GM12878 (cell line): ENCODE measurements at regions not wholly inside any gene's neighbourhood (a gene's known extent, or its start where the extent isn't known, plus 50 kb on each side); places are given as distances from the start of the nearest gene placed in this dataset.

Source experiments
- ATAC-seq: fragments of 200-7000 bp; cut with Tn5 transposase; 3 replicates; pipeline ENCODE4 v1.9.1; 2020; ENCODE audit warnings: mild to moderate bottlenecking, moderate library complexity
- BruUV-seq: library from RNA; stranded (reverse); fragments of 400-500 nt; replicated peaks from 2 replicates; lab custom pipeline; 2021; lab: Mats Ljungman, UMichigan
- CTCF ChIA-PET: fragments of 300-600 bp; sonication (Branson Sonifier 250); formaldehyde crosslinking; extraction: SDS; loops from one replicate; lab custom pipeline; 2021; ENCODE audit warnings: inconsistent platforms; lab: Yijun Ruan, JAX
- POLR2A ChIA-PET: fragments of 350-600 bp; formaldehyde crosslinking; extraction: SDS; loops from one replicate; lab custom pipeline; 2021; ENCODE audit warnings: inconsistent platforms; lab: Charles Lee
- RAD21 ChIA-PET: fragments of 300-600 bp; sonication (Branson Sonifier 250); formaldehyde crosslinking; loops from one replicate; lab custom pipeline; 2023; ENCODE audit warnings: antibody characterized with exemption; ENCODE audit not compliant: unreplicated experiment; lab: Charles Lee
- SMC1A ChIA-PET: fragments of 300-600 bp; sonication (Branson Sonifier 250); formaldehyde crosslinking; loops from one replicate; lab custom pipeline; 2023; ENCODE audit not compliant: unreplicated experiment, uncharacterized antibody; lab: Charles Lee
- DNase-seq: peaks from one replicate; pipeline ENCODE4 v3.0.0-alpha.2; 2011; ENCODE audit warnings: low read depth, low spot score
- FAIRE-seq: peaks from 3 replicates; lab custom pipeline; 2011; peaks lifted over from hg19 to GRCh38; lab: Jason Lieb, UNC
- H2AFZ ChIP-seq: 2 replicates; pipeline ENCODE4 v1.6.0; 2011; ENCODE audit warnings: low read depth, low read length, control low read depth; ENCODE audit not compliant: control insufficient read depth
- H3K27ac ChIP-seq: 2 replicates; pipeline ENCODE4 v1.5.1; 2011; ENCODE audit warnings: control low read depth; ENCODE audit not compliant: control insufficient read depth, insufficient read depth
- H3K27me3 ChIP-seq, 2 experiments: replicated peaks in 1 of 2; 2 replicates each; pipeline versions ENCODE4 v1.6.0 to v1.6.1; 2011; ENCODE audit warnings: low read length in 1 of 2; ENCODE audit not compliant: control insufficient read depth in 2 of 2, insufficient read depth in 2 of 2
- H3K36me3 ChIP-seq, 2 experiments: 2 replicates each; pipeline ENCODE4 v1.5.1; 2011; ENCODE audit warnings: low read length in 1 of 2; ENCODE audit not compliant: control insufficient read depth in 2 of 2, insufficient read depth in 2 of 2
- H3K4me1 ChIP-seq: 2 replicates; pipeline ENCODE4 v1.6.1; 2011; ENCODE audit warnings: mild to moderate bottlenecking, low read length, moderate library complexity, mixed read lengths; ENCODE audit not compliant: control insufficient read depth, insufficient read depth
- H3K4me2 ChIP-seq: 2 replicates; pipeline ENCODE4 v1.6.0; 2011; ENCODE audit warnings: control low read depth; ENCODE audit not compliant: control insufficient read depth, insufficient read depth
- H3K4me3 ChIP-seq: fragments of 200-600 bp; sonication (generic); 2 replicates; pipeline ENCODE4 v1.5.1; 2016
- H3K79me2 ChIP-seq: 2 replicates; pipeline ENCODE4 v1.6.0; 2011; ENCODE audit warnings: low read length; ENCODE audit not compliant: control insufficient read depth, insufficient read depth
- H3K9ac ChIP-seq: 2 replicates; pipeline ENCODE4 v1.8.0; 2011; ENCODE audit warnings: low read length, control low read depth, mixed read lengths; ENCODE audit not compliant: control insufficient read depth, insufficient read depth
- H3K9me3 ChIP-seq: replicated peaks from 3 replicates; pipeline ENCODE4 v1.5.1; 2011; ENCODE audit warnings: mild to moderate bottlenecking, low read length; ENCODE audit not compliant: control insufficient read depth, insufficient read depth
- H4K20me1 ChIP-seq: 2 replicates; pipeline ENCODE4 v1.6.0; 2011; ENCODE audit not compliant: control insufficient read depth, insufficient read depth
- CBX3 ChIP-seq: fragments of 200-600 bp; sonication (generic); IDR thresholded peaks from 2 replicates; pipeline ENCODE4 v1.6.1; 2016; ENCODE audit warnings: low read depth, borderline replicate concordance
- CEBPB ChIP-seq, 2 experiments: fragments of 150-350 bp in 1 of 2; IDR thresholded peaks; 2 replicates each; pipeline ENCODE4 v1.6.1; 2012 to 2014; ENCODE audit warnings: low read depth in 2 of 2, low read length in 2 of 2, borderline replicate concordance in 1 of 2, inconsistent platforms in 1 of 2
- GATAD2B ChIP-seq: fragments of 450-650 bp; conservative IDR thresholded peaks from 2 replicates; pipeline ENCODE4 v1.6.1; 2017; ENCODE audit warnings: low read depth, mild to moderate bottlenecking, moderate library complexity
- NFYA ChIP-seq: IDR thresholded peaks from 2 replicates; pipeline ENCODE4 v1.6.1; 2011; ENCODE audit warnings: low read depth, mild to moderate bottlenecking, low read length, improper control_type of control experiment, borderline replicate concordance
- SKIL ChIP-seq: fragments of 450-650 bp; IDR thresholded peaks from 2 replicates; pipeline ENCODE4 v1.6.1; 2017; ENCODE audit warnings: mild to moderate bottlenecking, low read depth, inconsistent platforms; ENCODE audit not compliant: poor library complexity, severe bottlenecking
- SMAD5 ChIP-seq: IDR thresholded peaks from 2 replicates; pipeline ENCODE4 v1.6.1; 2016; ENCODE audit warnings: antibody characterized with exemption, low read depth
- SUZ12 ChIP-seq: fragments of 200-600 bp; sonication (generic); IDR thresholded peaks from one replicate; pipeline ENCODE4 v1.6.1; 2018; ENCODE audit warnings: antibody characterized with exemption, mild to moderate bottlenecking; ENCODE audit not compliant: unreplicated experiment
- TAF1 ChIP-seq: IDR thresholded peaks from 2 replicates; pipeline ENCODE4 v1.6.1; 2011; ENCODE audit warnings: mild to moderate bottlenecking, low read depth, low read length, borderline replicate concordance
- TARDBP ChIP-seq: IDR thresholded peaks from 2 replicates; pipeline ENCODE4 v1.6.1; 2016; ENCODE audit warnings: borderline replicate concordance
- TBL1XR1 ChIP-seq: IDR thresholded peaks from 2 replicates; pipeline ENCODE4 v1.6.1; 2012; ENCODE audit warnings: low read depth, low read length, improper control_type of control experiment
- WGBS: methylation state at CpG from one replicate; pipeline ENCODE4 v1.1.6; 2016; ENCODE audit warnings: low lambda C conversion rate; ENCODE audit not compliant: insufficient replicate concordance, insufficient coverage; ENCODE audit errors: missing lambda C conversion rate; 5-methylcytosine and 5-hydroxymethylcytosine counted together
- in situ Hi-C: fragments of 300-500 bp; cut with MboI; formaldehyde crosslinking; loops from 9 replicates; pipeline ENCODE4 v1.14.3; 2018; ENCODE audit warnings: mixed read lengths
- intact Hi-C: fragments of 100-400 bp; cut with micrococcal nuclease; formaldehyde crosslinking; loops from one replicate; pipeline ENCODE4 v1.14.2; 2022; ENCODE audit not compliant: unreplicated experiment

- no peak overlapping the region for H3K4me3 ChIP-seq
- no peaks in the 10 kb centered on the region for H3K27me3 ChIP-seq
- no peak for DNase-seq
- H3K9me3 ChIP-seq = no peaks in the 10 kb centered on the region
- H3K9ac ChIP-seq = no peak overlapping the region
- no peak overlapping the region for H2AFZ ChIP-seq
- POLR2A ChIA-PET = no interaction called here
- no peaks in the 10 kb centered on the region for H3K4me1 ChIP-seq
- TF ChIP-seq SMAD5 (no peak), CEBPB (IDR thresholded peaks at IDR 0.05; ENCODE audit: borderline replicate concordance in 1 of 2, low read depth in 2 of 2, low read length in 2 of 2) (no peak), GATAD2B (no peak), TBL1XR1 (no peak), CBX3 (no peak), TAF1 (no peak), TARDBP (no peak), SUZ12 (no peak), SKIL (no peak), NFYA (no peak)
- H3K4me2 ChIP-seq = no peak overlapping the region
- no TSS peak for BruUV-seq
- WGBS = 28% methylated on average over 6 of the region's 6 CpGs
- no peaks in the 10 kb centered on the region for H3K79me2 ChIP-seq
- intact Hi-C loops (no loop called here), in situ Hi-C loops (no loop called here)
- H3K27ac ChIP-seq = no peak overlapping the region
- no peaks in the 10 kb centered on the region for H4K20me1 ChIP-seq
- CTCF ChIA-PET = interaction anchor here (0.7 kb wide), 1 partner anchor 1526 kb away, joined by 3 read pairs; no protein-coding TSS in a partner anchor
- no peak for FAIRE-seq
- SMC1A ChIA-PET = no interaction called here
- no peaks in the 10 kb centered on the region for H3K36me3 ChIP-seq
- RAD21 ChIA-PET = no interaction called here
- no peak for ATAC-seq
Measured at GRCh38 chr13:111493468-111493867, 173.0 kb downstream of the TEX29 start.
